GM18870 (cell line): ENCODE measurements at regions not wholly inside any gene's neighbourhood (a gene's known extent, or its start where the extent isn't known, plus 50 kb on each side); places are given as distances from the start of the nearest gene placed in this dataset.

Experiments
- ATAC-seq: cut with Tn5 transposase; IDR thresholded peaks from one replicate; pipeline ENCODE4 v1.9.1; 2021; ENCODE audit warnings: moderate library complexity; ENCODE audit not compliant: unreplicated experiment

GRCh38 chr2:173666171-173666888, 298.8 kb downstream of the SP3 start:
- ATAC-seq = no peak

GRCh38 chr2:173667014-173667413, 298.2 kb downstream of the SP3 start:
- no peak for ATAC-seq

GRCh38 chr2:173667415-173667814, 297.8 kb downstream of the SP3 start:
- no peak for ATAC-seq

GRCh38 chr2:173669271-173669853, 295.8 kb downstream of the SP3 start:
- ATAC-seq = no peak

- ATAC-seq = no peak
Measured at GRCh38 chr2:173669888-173670287, 295.3 kb downstream of the SP3 start.

- no peak for ATAC-seq
Measured at GRCh38 chr2:173672573-173673340, 292.4 kb downstream of the SP3 start.

- ATAC-seq = no peak
Measured at GRCh38 chr2:173673640-173674039, 291.5 kb downstream of the SP3 start.

GRCh38 chr2:173676647-173677046, 288.5 kb downstream of the SP3 start:
- ATAC-seq = no peak

- ATAC-seq = no peak
Measured at GRCh38 chr2:173678186-173678585, 287.0 kb downstream of the SP3 start.

GRCh38 chr2:173680574-173680973, 284.6 kb downstream of the SP3 start:
- ATAC-seq = no peak

- ATAC-seq = no peak
Measured at GRCh38 chr2:173681881-173682650, 283.1 kb downstream of the SP3 start.

- ATAC-seq = no peak
Measured at GRCh38 chr2:173684896-173685459, 280.2 kb downstream of the SP3 start.

GRCh38 chr2:173690349-173690748, 274.8 kb downstream of the SP3 start:
- no peak for ATAC-seq

- no peak for ATAC-seq
Measured at GRCh38 chr2:173692068-173692467, 273.1 kb downstream of the SP3 start.

- no peak for ATAC-seq
Measured at GRCh38 chr2:173693044-173693589, 272.1 kb downstream of the SP3 start.

- no peak for ATAC-seq
Measured at GRCh38 chr2:173696274-173696673, 268.9 kb downstream of the SP3 start.

- no peak for ATAC-seq
Measured at GRCh38 chr2:173697929-173698328, 267.2 kb downstream of the SP3 start.

GRCh38 chr2:173705656-173706055, 259.5 kb downstream of the SP3 start:
- ATAC-seq = no peak

GRCh38 chr2:173706936-173707335, 258.2 kb downstream of the SP3 start:
- ATAC-seq = no peak

GRCh38 chr2:173708806-173709205, 256.4 kb downstream of the SP3 start:
- no peak for ATAC-seq

- ATAC-seq = no peak
Measured at GRCh38 chr2:173711816-173712215, 253.4 kb downstream of the SP3 start.
